HG02840 (cell line): ENCODE measurements at regions not wholly inside any gene's neighbourhood (a gene's known extent, or its start where the extent isn't known, plus 50 kb on each side); places are given as distances from the start of the nearest gene placed in this dataset.
"Not testable (repeated sequence)": the region's sequence is repeated elsewhere in the genome, so short reads cannot be mapped to it uniquely, and the experiment has no call there.

Experiments
- ATAC-seq: cut with Tn5 transposase; IDR thresholded peaks from one replicate; pipeline ENCODE4 v1.9.1; 2021; ENCODE audit warnings: mild to moderate bottlenecking, moderate library complexity, moderate number of reproducible peaks; ENCODE audit not compliant: unreplicated experiment, low FRiP score

DNA sequence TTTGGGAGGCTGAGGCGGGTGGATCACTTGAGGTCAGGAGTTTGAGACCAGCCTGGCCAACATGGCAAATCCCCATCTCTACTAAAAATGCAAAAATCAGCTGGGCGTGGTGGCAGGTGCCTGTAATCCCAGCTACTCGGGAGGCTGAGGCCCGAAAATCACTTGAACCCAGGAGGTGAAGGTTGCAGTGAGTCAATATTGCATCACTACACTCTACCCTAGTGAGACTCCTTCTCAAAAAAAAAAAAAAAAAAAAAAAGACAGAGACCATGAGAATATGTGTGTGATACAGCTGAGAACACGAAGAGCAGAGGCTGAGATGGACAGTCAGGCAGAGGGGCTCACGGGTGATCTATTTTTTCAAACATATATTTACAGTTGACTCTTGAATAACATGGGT, 152.5 kb upstream of the TNRC6C start:
- ATAC-seq, result not testable (repeated sequence)

DNA sequence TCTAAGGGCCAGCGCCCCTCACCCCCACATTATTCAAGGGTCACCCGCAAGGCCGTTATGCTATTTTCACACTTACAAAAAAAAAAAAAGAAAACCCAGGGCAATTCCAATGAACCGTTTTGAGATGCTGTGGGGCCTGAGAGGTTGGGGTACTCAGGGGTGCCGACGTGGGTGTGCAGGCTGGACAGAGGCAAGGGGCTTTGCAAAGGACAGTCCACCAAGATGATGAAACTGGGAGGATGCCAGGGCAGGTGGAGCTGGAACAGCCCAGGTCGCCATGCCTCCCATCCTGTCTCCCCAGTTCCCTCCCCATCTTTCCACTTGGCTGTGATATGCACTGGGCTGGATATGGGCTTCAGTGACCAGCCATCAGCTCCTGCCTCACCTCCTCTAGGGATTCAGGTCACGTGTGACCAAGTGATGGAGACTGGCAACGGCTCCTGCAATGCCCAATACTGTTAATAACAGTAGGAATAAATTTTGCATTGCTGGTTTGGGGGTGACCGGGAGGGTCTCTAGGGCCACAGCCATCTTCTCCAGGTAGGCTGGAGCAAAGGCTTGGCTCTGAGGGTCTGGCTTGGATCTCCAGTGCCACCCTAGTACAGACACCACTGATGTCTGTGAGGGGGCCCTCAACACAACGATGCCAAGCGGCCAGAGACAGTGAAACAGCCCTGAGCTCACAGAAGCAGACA, 151.3 kb upstream of the TNRC6C start:
- no peak for ATAC-seq

DNA sequence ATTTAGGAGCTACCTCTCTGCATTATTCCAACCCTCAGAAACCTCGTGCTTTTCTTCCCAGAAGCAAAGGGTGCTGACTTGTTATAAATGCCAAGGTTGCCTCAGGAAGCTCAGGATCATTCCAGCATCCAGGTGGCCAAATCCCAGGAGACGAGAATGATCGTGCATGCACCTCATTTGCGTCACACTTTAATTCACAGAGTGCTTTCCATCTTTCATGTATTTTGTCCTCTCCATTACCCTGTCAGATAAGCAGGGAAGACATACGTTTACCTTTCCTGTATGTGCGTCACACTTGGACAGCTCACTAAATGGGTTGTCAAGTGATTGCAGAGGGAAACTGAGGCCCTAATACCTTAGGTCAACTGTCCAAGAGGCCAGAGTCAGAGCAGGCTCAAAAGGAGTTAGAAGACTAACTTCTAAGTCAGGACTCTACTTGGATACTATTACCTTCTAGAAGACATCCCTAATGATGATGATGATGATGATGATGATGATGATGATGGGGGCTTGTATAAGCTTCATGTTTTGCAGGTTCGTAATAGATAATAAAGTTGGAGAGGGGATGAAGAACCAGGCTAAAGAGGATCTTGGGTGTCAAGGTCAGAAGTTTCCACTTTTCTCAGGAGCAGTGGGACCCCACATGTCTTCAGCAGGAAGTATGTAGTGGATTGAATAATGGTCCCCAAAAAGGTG, 150.6 kb upstream of the TNRC6C start:
- no peak for ATAC-seq

DNA sequence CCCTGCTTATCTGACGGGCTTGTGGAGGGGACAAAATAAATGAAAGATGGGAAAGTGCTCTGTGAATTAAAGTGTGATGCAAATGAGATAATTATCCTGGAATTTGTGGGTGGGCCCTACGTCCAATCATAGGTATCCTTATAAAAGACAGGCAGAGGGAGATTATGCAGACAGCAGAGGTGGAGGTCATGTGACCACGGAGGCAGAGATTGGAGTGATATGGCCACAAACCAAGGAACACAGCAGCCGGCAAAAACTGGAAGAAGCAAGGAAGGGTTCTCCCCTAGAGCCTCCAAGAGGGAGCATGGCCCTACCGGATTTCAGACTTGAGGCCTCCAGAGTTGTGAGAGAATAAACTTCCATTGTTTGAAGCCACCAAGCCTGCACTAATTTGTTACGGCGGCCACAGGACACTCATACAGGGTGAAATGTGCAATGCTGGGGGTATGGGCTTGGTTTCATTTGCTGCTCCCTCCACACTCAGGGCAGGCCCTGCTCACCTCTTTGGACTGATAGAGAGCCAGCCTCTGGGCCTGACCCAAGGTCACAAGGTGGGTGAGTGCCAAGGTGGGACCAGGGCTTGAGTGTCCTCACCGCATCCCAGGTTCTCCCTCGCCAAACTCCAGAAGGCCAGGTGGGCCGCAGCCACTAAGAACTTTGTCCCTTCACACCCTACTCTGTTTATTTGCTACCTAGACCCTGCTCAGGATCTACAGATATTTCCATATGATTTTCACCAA, 149.6 kb upstream of the TNRC6C start:
- no peak for ATAC-seq

DNA sequence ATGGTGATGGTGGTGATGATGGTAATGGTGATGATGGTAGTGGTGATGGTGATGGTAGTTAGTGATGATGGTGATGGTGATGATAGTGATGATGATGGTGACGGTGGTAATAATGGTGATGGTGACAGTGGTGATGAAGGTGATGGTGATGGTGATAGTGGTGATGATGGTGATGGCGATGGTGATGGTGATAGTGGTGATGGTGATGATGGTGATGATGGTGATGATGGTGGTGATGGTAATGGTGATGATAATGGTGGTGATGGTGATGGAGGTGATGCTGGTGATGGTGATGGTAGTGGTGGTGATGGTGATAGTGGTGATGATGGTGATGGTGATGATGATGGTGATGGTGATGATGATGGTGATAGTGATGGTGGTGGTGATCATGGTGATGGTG, 148.7 kb upstream of the TNRC6C start:
- no peak for ATAC-seq

- no peak for ATAC-seq
These were observed 148.0 kb upstream of the TNRC6C start for GRCh38 chr17:77810536-77810935.

GRCh38 chr17:77811521-77811920, 147.0 kb upstream of the TNRC6C start:
- no peak for ATAC-seq

GRCh38 chr17:77814091-77814772, 144.3 kb upstream of the TNRC6C start:
- no peak for ATAC-seq

GRCh38 chr17:77815127-77815905, 143.2 kb upstream of the TNRC6C start:
- ATAC-seq, result no peak

GRCh38 chr17:77817953-77818352, 140.6 kb upstream of the TNRC6C start:
- no peak for ATAC-seq

GRCh38 chr17:77819497-77819896, 139.0 kb upstream of the TNRC6C start:
- ATAC-seq, result no peak

DNA sequence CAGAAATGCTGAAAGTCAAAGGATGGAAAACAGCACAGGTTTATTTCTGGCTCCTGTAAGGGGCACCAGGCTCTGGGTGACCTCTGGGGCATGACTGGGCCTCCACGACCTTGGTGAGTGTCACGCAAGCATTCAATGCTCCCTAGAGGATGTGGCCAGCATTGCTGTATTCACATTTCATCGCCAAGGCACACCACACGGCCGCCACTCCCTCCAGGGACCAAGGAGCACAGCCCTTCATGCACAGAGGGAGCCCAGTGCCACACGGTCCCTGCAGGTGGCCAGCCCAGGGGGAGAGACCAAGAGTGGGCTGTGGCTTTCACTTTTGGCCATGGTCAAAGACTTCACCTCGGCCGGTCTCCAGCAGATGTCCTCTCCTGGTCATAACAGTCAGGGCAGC, 137.4 kb upstream of the TNRC6C start:
- no peak for ATAC-seq

GRCh38 chr17:77822302-77823030, 136.0 kb upstream of the TNRC6C start:
- ATAC-seq, result no peak

GRCh38 chr17:77824102-77824779, 134.3 kb upstream of the TNRC6C start:
- no peak for ATAC-seq

- ATAC-seq, result no peak
These were observed 133.7 kb upstream of the TNRC6C start for GRCh38 chr17:77824780-77825280.

GRCh38 chr17:77825621-77826020, 132.9 kb upstream of the TNRC6C start:
- ATAC-seq, result no peak

DNA sequence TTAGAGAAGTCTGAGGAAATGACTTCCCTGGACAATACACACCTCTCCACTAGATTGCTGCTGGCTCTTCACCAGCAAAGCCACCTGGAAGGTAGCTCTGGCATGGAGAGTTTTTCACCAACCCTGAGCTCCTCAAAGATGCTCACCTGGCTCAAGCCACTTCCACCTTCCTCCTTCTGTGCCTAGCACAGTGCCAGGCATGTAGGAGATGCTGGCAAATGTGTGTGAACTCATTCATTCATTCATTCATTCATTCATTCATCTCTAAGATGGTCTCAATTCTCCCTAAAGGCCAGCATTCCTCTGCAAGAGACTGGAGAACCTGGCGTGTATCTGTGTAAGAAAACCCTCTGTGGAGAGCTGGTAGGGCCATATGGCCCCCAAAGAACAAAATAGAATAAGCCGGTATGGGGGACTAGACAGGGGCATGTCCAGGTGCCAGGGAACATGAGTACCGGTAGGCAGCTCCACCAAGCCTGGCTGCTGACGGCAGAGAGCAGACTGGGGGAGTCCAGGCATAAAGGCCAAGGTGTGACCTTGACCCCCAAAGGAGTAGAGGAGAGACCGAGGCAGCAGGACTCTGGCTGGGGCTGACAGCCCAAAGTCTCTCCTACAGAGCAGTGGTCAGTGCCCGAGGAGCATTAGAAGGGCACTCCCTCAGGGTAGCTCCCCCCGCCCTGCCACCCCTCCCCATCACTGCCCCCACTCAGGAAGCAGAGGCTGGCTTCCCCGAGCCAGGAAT, 132.2 kb upstream of the TNRC6C start:
- no peak for ATAC-seq

GRCh38 chr17:77827039-77827438, 131.5 kb upstream of the TNRC6C start:
- no peak for ATAC-seq
